ENCODE measurements at regions not wholly inside any gene's neighbourhood (a gene's known extent, or its start where the extent isn't known, plus 50 kb on each side); places are given as distances from the start of the nearest gene placed in this dataset.
A peak's percentile ranks its signal among the peaks of the same experiment; 100 is the strongest.
"Not testable (repeated sequence)": the region's sequence is repeated elsewhere in the genome, so short reads cannot be mapped to it uniquely, and the experiment has no call there.

- no peak for DNase-seq
Observed at GRCh38 chr10:28449382-28449781, 83.5 kb upstream of the WAC start.

- no peak for DNase-seq
Observed at GRCh38 chr10:28449926-28450325, 83.0 kb upstream of the WAC start.

- no peak for DNase-seq
Observed at GRCh38 chr10:28453926-28454325, 79.0 kb upstream of the WAC start.

DNA sequence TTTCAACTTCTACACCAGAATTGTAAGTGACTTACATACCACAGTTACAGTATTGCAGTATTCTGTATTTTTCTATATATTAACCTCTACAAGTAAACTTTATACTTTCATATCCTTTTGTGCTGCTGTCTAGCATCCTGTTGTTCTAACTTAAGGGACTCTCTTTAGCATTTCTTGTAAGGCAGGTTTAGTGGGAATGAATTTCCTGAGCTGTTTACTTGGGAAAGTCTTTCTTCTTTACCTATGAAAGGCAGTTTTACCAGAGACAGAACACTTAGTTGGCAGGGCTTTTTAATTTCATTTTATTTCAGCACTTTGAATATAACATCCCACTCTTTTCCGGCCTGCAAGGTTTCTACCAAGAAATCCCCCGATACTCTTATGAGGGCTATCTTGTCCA is 75.8 kb upstream of the WAC start:
- no peak for DNase-seq

DNA sequence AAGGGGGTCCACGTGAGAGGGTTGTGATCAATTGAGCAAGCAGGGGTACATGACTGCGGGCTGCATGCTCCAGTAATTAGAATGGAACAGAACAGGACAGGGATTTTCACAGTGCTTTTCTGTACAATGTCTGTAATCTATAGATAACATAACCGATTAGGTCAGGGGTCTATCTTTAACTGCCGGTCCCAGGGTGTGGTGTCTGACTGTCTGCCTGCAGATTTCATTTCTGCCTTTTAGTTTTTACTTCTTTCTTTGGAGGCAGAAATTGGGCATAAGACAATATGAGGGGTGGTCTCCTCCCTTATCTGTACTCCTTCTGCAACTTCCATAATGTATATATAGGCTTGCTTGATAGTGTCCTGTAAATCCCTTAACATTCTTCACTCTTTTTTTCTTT is 75.0 kb upstream of the WAC start:
- not testable (repeated sequence) for DNase-seq

DNA sequence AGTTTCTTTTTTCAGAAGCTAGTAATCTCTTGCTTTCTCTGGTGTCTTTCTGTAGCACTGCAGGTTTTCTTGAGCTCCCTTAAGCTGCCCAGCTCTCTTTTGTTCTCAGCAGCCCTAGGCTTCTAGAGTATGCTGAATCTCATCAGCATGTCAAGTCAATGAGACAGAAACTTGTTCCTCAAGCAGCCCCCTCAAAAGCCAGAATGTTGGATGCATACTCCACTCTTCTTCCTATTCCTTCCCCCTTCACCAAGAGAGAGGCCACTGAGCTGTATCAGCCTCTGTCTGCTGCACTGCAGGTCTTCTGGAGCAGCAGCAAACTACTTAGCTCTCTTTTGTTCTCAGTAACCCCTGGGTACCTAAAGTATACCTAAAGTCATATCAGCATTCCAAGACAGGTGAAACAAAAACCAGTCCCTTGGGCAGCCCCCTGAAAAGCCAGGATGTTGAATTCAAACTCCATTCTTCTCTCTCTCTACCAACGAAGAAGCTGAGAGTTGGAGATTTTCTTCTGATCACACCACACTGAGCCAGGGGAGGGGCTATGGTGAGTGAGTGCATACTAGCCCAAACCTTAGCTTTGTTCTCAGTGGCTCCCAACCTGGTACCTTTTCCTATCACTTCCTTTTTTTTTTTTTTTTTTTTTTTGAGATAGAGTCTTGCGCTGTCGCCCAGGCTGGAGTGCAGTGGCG is 73.3 kb upstream of the WAC start:
- DNase-seq = no peak

- DNase-seq = no peak
Observed at GRCh38 chr10:28463141-28463540, 69.8 kb upstream of the WAC start.

DNA sequence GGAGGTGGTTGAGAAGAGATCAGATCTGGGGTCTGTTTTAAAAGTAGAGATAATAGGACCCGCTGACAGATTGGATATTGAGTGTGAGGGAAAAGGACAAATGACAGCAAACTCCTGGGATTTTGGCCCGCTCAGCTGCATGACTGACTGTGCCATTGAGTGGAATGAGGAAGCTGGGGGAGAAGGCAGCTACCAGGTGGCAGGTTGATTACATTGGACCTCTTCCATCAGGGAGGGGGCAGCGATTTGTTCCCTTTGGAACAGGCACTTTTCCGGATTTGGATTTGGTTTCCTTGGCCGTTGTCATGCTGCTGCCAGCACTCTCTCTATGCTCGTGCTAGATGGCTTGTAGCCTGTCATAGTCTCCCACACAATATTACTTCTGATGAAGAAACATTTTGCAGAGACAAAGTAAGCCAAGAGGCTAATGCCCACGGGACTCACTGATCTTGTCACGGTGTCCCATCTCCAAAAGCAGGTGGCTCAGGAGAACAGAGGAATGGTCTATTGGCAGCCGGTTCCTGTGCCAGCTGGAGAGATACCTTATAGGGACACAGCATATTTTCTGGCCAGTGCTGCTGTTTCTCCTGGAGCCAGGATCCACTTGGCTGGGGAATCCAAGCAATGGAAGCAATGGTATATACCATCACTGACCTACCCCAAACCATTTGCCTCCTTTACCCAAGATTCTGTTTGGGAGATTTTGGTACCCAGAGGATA is 69.1 kb upstream of the WAC start:
- DNase-seq = no peak

- DNase-seq = no peak
Observed at GRCh38 chr10:28467615-28468014, 65.3 kb upstream of the WAC start.

DNA sequence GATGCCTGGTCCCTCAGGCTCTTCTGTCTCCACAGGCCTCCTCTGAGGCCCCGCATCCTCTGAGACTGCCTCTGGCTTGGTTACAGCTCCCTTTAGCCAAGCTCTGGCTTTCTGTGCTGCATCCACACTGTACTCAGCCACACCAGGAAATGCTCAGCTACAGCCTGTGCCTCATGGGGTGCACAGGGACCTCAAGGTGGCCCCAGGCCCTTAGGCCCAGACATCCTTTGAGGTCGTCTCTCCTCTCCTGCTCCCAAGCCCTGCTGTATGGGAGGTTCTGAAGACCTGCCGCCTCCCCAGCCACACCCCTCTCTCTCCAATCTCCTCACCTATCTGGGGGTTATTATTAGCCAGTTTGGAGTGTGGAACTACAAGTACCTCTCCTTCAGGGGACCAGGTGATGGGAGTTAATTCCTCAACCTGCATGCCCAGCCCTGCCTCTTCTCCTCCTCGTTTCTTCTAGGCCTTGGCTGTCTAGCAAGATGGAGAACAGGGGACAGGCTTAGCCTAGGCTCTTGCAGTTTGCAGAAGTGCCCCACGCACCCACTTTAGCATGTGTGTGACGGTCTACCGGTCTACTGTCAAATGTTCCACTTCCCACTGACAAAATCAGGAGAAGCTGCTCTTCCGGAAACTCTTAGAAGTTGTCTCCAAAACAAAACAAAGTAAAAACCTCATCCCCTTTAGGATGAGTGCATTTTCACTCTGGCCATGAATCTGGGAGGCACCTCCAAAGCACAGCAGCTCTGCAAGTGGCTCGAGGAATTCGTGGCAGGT is 64.0 kb upstream of the WAC start:
- peak in 1 of 2 donors; percentile 3 for DNase-seq

DNA sequence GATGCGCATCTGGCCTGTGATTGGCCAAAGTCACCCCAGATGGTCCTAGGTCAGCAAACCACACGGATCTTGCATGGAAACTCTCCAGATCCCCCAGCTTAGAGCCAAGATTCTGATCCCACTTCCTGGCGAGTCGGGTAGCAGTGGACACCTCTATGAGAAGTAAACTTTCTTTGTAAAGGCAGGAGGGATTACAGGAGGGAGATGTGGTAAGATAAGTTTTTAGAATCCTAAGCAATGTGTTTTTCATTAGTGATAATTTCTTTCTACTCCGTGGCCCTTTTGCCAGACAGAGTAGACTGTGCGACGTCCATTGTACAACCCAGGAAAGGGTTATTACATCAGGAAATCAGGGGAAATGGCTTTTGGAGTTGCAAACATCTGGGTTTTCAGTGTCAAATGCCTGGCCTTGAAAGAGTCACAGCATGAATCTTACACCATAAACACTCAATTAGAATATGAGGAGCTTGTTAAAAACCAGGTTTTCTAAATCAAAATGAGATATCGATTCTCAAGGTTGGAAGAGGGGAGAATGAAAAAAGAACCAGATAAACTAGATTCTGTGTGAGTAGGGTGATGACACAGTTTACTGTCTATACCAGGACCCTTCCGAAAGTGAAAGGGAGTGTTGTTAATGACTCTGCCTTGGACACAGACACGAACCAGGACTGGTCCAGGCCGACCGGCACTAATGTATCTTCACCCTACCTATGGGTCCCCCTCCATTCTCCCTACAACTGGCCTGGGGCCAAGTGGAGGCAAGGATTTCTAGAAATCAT is 61.9 kb upstream of the WAC start:
- no peak for DNase-seq

DNA sequence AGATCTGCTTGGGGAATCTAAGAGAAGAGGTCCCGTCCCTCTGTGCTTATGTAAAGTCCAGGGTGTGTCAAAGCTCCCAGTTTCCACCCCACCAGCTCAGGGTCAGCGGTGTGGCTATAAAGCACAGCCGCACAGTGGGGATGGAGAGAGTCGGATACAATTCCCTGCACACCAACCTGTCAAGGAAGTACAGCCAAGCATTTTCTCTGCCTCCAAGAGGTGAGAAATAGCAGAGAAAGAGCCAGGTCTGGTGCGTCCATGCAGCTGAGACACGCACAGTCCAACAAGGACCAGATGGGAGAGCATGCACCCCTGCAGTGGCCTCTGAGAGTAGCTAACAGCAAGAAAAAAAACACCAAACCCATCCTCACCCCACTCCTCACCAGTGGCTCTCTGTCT is 61.3 kb upstream of the WAC start:
- DNase-seq = no peak

DNA sequence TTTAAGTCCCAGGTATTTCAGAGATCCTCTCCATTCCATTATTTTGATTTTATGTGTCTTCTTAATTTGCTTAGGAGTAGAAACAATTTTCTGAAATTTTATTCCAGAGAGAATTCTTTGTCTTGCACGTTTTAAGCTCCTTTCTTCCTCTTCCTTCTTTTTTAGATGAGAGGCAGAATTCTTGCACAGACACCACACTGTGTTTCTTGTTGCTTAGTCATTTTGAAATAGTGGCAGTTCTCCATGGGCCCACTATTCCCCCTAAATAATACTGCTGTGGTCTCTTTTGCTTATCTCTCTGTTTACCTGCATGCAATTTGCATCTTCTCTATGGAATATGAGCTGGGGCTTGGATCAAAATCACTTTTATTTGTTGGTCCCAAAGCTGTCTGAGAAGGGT is 54.3 kb upstream of the WAC start:
- no peak for DNase-seq

DNA sequence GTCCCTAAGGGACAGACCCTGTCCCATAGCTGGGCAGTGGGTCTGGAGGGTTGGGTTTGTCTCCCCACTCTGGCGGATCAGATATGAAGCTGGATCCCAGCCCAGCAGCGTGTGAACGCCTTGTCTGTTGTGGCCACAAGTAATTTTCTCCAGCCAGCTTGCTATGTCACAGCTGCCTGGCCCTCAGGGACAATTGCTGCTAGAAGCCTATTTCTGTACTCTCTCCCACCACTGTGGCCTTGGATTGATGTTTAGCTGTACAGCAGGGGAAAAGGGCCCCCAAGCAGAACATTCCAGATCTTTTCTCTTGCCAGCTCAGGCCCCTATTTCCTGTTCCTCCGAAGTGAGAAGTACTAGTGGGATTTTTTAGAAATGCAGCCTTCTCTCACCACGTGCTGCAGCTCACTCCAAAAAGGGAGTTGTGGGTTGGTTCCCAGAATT is 53.5 kb upstream of the WAC start:
- DNase-seq = no peak

DNA sequence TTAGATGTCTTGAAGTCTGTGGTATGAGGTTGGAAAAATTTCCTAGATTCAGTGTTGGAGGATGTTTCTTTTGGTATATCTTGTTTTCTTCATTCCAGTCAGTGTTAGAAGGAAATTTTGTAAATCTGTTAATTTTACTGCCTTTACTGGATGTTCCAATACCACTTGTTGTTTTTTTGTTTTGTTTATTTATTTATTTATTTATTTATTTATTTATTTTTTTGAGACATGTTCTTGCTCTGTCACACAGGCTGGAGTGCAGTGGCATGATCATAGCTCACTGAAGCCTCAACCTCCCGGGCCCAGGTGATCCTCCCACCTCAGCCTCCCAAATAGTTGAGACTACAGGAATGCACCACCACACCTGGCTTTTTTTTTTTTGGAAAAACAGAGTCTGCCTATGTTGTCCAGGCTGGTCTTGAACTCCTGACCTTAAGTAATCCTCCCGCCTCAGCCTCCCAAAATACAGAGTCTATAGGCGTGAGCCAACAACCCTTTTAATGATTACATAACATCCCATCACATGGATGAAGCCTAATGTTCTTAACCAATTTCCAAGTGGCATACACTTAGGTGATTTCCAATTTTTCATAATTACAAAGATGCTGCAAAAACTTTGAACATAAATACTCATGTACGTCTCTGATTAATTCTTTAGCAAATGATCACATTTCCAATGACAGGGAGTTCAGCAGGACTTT is 52.8 kb upstream of the WAC start:
- DNase-seq = no peak

DNA sequence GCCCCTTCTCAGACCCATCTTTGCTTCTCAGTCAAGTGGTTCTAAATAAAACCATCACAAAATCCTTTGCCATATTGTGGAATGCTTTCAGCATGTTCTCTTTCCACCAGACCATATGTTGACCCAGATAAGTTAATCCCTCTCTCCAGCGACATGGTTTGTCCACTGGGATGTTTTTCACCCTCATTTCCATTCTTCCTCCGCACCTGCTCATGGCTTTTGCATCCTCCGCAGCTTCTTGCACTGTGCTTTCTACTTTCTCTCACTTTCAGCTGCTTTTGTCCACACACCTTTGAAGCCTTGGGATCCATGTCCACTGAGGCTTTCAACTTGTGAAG is 52.3 kb upstream of the WAC start:
- no peak for DNase-seq

DNA sequence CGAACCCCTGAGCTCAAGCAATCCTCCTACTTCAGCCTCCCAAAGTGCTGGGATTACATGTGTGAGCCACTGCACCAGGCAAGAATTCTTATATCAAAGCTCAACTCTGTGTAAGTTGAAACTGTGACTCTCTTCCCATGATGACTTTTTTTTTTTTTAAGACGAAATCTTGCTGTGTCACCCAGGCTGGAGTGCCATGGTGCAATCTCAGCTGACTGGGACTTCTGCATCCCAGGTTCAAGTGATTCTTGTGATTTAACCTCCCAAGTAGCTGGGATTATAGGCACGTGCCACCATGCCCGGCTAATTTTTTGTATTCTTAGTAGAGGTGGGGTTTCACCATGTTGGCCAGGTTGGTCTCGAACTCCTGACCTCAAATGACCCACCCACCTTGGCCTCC is 51.6 kb upstream of the WAC start:
- peak in 1 of 2 donors; percentile 6 for DNase-seq

DNA sequence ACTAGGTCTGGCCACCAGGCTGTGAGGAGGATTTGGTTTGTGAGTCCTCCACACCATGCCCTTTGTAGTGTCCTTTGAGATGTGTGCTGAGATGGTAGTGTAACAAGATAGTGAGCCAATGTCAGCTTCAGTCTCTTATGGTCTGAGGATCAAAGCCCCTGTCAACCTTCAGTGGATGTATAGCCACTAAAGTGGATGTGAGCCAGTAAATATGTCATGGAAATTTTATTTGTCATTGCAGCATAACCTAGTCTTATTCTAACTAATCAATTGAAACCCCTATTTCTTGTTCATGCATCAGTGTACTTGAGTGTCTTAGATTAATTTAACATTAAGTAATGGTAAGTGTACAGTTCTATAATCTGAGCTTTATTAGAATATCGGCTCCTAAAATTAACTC is 51.0 kb upstream of the WAC start:
- no peak for DNase-seq
